CD4-positive, alpha-beta T cell treated with Interleukin-4 for 4 hours (primary cell): ENCODE measurements at regions not wholly inside any gene's neighbourhood (a gene's known extent, or its start where the extent isn't known, plus 50 kb on each side); places are given as distances from the start of the nearest gene placed in this dataset.

Experiments
- DNase-seq: peaks from one replicate; pipeline ENCODE4 v3.0.0-alpha.2; 2020

GRCh38 chr2:104465981-104466380 is 387.9 kb upstream of the POU3F3 start:
- DNase-seq: no peak

DNA sequence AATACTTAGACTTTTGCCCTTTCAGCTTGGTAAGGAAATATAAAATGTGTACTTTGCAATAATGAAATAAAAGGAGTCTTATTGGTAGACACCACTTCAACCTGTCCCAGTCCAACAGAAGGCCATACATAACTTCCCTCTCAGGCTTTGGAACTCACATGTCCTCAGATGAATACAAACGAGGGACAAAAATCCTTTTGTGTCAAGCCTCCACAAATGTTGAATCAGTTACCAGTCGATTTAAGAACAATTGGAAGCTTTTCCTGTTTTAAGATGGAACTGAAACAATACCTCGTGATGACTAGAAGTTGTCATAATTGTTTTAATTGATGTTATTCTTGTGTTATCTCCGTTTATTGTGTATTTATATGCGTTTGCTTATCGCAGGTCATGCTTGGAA is 385.1 kb upstream of the POU3F3 start:
- DNase-seq: no peak

GRCh38 chr2:104472076-104472475 is 381.8 kb upstream of the POU3F3 start:
- no peak for DNase-seq

DNA sequence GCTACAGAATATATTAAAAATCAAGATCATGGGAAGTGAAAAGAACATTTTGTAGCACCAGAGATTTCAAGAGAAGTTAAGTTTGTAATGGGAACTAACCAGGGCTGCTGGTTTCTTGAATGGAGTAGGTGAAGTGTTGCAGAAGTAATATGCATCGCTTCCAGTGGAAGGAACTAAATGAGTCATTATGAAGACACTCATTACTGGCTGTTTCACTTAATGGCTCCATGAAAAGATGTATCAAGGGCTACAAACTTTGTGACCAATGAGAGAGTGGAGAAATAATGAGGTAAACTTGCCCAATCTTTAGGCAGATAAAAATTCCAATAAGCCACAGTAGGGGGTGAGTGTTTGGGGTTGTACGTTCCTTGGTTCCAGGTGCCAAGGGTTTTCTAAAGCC is 380.4 kb upstream of the POU3F3 start:
- no peak for DNase-seq

DNA sequence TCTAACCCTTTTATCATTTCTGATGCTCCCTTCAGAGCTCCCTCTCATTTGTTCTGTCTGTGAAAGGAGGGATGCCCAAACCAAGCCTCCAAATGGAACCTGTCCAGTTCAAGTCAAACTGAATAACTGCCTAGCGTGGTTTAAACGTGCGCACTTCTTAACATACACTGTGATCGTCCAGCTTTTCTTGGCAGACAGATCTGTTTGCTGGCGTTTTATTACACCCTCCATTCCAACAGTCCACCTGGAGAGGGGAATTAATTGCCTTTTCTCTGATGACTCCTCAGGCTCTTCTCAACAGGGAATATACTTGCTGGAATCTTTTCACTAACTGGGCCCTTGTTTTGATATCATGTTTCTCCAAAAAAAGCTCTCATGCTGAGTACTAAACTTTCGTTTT is 379.2 kb upstream of the POU3F3 start:
- no peak for DNase-seq

- no peak for DNase-seq
Observed at GRCh38 chr2:104476075-104476474, 377.8 kb upstream of the POU3F3 start.

GRCh38 chr2:104476563-104476988 is 377.3 kb upstream of the POU3F3 start:
- DNase-seq: no peak

DNA sequence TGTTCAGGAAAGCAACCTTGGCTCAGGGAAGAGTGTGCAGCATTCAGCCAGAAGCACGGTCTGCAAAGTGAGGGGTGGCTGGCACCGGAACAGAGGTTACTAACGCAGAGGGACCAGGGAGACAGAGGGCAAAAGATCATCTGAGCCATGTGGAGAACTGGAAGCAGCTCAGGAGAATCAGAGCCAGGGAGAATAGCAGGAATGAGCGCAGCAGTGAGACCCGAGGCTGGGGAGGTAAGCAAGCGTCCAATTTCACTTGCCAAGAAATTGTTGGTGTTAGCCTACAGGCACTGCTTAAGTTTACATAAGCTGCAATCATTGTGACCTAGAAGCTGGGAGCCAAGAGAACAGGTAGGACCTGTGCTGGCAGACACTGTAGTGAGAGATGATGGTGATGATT is 372.6 kb upstream of the POU3F3 start:
- no peak for DNase-seq

- no peak for DNase-seq
Observed at GRCh38 chr2:104487366-104487765, 366.5 kb upstream of the POU3F3 start.

- DNase-seq: no peak
Observed at GRCh38 chr2:104493698-104494097, 360.2 kb upstream of the POU3F3 start.

- no peak for DNase-seq
Observed at GRCh38 chr2:104501342-104501741, 352.6 kb upstream of the POU3F3 start.

DNA sequence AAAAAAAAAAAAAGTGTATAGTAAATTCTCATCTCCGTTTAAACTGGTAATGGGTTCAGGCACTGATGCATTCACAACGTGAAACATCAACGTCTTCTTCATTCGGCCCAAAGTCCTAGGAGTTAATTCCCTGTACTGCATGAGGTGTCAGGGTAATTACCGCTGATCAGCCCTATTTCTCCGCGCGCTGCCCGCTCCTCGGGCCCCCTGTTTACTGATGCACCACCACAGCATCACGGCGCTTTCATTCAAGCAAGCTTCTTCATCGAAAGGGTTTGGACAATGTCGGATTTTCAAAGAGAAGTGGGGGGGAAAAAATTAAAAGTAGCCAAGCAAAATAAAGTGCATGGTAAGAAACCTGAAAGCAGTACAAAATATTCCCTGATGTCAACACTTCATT is 352.0 kb upstream of the POU3F3 start:
- no peak for DNase-seq

GRCh38 chr2:104502901-104503300 is 351.0 kb upstream of the POU3F3 start:
- no peak for DNase-seq

DNA sequence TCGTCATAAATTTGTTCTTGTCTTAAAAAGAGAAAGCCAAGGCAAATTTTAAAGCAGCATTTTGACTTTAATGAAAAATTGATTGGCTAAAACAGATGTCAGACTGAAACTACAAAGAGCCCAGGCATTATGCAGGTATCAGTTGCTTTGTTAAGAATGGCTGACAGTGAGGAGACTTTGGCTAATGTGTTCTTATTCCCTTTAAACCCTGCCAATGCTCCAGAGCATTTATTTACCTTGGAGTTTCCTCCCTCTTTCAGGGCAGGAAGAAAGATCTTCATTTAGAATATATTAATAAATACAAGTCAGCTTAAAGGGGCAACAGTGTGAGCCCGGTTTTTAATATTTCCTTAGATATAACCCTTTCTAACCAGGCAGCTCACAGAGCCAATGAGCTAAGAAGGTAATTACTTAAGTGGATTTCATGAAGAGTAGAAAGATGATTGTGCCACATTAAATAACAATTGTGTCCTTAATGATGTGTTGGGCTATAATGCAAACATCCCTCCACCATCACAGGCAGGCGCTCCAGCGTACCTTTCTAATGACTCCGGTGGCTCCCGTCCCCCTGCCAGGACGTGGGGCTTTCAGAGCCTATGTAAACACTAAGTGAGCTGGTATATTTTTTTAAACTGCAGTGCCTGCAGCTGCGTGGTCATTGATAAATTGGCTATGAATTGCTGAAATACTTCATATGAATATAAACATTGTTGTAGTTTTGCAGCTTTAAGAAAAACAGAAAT is 349.4 kb upstream of the POU3F3 start:
- DNase-seq: no peak

DNA sequence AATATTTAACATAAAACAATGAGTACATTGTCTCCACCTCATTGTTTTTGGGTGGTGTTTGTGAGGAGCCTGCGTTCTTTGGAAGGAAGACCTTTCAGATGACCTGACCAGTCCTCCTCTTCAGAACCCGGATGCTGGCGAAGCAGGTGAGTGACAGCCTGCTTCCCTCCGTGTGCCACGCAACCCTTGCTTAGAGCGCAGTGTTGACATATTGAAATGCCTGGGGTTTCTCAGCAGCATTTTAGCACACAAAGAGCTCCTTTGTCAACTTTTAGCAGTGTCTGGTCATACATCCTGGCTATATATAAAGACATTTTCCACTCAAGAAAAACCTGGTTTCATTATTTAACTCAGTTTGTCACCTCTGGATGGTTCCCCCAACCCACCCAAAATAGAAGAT is 335.7 kb upstream of the POU3F3 start:
- no peak for DNase-seq

- no peak for DNase-seq
Observed at GRCh38 chr2:104521247-104521646, 332.7 kb upstream of the POU3F3 start.

- no peak for DNase-seq
Observed at GRCh38 chr2:104523921-104524320, 330.0 kb upstream of the POU3F3 start.

- no peak for DNase-seq
Observed at GRCh38 chr2:104528101-104528500, 325.8 kb upstream of the POU3F3 start.

GRCh38 chr2:104531122-104531521 is 322.8 kb upstream of the POU3F3 start:
- DNase-seq: no peak

- no peak for DNase-seq
Observed at GRCh38 chr2:104537116-104537515, 316.8 kb upstream of the POU3F3 start.

DNA sequence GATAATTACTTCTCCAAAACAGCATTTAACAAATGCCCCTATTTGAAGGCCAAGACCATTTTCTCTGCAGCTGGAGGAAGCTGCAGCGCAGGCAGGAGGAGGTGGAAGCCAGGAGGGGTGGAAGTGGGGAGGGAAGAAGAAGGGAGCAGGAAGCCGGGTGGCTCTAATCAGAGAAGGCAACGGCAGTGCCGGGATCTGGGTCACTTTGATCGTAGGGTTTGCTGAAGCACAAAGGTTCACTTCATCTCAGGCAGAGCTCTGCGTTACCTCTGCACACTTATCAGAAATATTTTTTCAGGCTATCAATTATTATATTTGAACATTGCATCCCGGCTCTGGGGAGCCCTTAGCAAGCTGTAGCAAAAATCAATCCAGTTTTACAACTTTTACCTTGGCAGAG is 315.8 kb upstream of the POU3F3 start:
- no peak for DNase-seq

DNA sequence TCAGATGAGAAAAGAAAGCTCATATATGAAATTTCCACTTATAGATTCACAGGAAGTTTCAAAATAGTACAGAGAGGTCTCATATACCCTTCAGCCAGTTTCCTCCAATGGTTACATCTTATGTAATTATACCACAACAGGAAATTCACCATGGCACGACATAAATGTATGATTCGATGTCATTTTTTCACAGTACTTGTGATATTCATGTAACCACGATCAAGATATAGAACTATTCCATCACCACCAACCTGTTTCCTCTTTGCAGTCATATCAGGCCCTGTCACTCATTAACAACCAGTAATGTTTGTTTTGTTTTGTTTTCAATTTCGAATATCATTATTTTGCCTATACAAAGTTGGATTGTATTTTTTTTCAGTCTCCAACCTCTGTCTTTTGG is 314.3 kb upstream of the POU3F3 start:
- DNase-seq: no peak

GRCh38 chr2:104545055-104545454 is 308.9 kb upstream of the POU3F3 start:
- no peak for DNase-seq

GRCh38 chr2:104546537-104546936 is 307.4 kb upstream of the POU3F3 start:
- DNase-seq: no peak

- no peak for DNase-seq
Observed at GRCh38 chr2:104547221-104547620, 306.7 kb upstream of the POU3F3 start.
